Urinary bladder (tissue), 3 donors: ENCODE measurements at regions not wholly inside any gene's neighbourhood (a gene's known extent, or its start where the extent isn't known, plus 50 kb on each side); places are given as distances from the start of the nearest gene placed in this dataset.

ENCODE experiments used
- DNase-seq: peaks from one replicate; pipeline ENCODE4 v3.0.0-alpha.2; 2015; ENCODE audit errors: extremely low spot score
- H3K27ac ChIP-seq: one replicate; pipeline ENCODE4 v1.5.1; 2013; ENCODE audit warnings: low read depth, mild to moderate bottlenecking, moderate library complexity
- H3K36me3 ChIP-seq: one replicate; pipeline ENCODE4 v1.6.1; 2013; ENCODE audit warnings: mild to moderate bottlenecking, moderate library complexity; ENCODE audit not compliant: insufficient read depth
- H3K4me1 ChIP-seq: one replicate; pipeline ENCODE4 v1.6.1; 2013; ENCODE audit warnings: mild to moderate bottlenecking, moderate library complexity; ENCODE audit not compliant: insufficient read depth
- H3K4me3 ChIP-seq: one replicate; pipeline ENCODE4 v1.5.1; 2013; ENCODE audit warnings: low read depth, low read length
- WGBS: extraction: QIAGEN DNeasy Blood & Tissue Kit; methylation state at CpG from one replicate; pipeline ENCODE4 v1.1.7; 2013; 5-methylcytosine and 5-hydroxymethylcytosine counted together
- donor health status: healthy with polysubstance abuse.
- donor health status: healthy.

GRCh38 chr4:145338568-145338967 is 143.1 kb upstream of the SMAD1 start:
- WGBS, result 78% methylated on average over 3 of the region's 3 CpGs
- Histone ChIP-seq H3K4me1 (no peaks in the 10 kb centered on the region), H3K4me3 (no peak overlapping the region), H3K27ac (no peak overlapping the region), H3K36me3 (no peaks in the 10 kb centered on the region)
- no peak for DNase-seq

- no peaks in the 10 kb centered on the region for H3K4me1 ChIP-seq
- H3K4me3 ChIP-seq, result no peak overlapping the region
- H3K27ac ChIP-seq, result no peak overlapping the region
- whole genome bisulfite sequencing, result 95% methylated on average over 2 of the region's 2 CpGs
- no peak for DNase-seq
- H3K36me3 ChIP-seq, result no peaks in the 10 kb centered on the region
Observed at GRCh38 chr4:145337391-145337790, 144.3 kb upstream of the SMAD1 start.

GRCh38 chr4:145333786-145334185 is 147.9 kb upstream of the SMAD1 start:
- no peaks in the 10 kb centered on the region for H3K36me3 ChIP-seq
- DNase-seq, result no peak
- no peaks in the 10 kb centered on the region for H3K4me1 ChIP-seq
- no peak overlapping the region for H3K4me3 ChIP-seq
- WGBS, result 89% methylated on average over 3 of the region's 3 CpGs
- H3K27ac ChIP-seq, result no peak overlapping the region

GRCh38 chr4:145326491-145326890 is 146.1 kb upstream of the OTUD4 start:
- no peak for DNase-seq
- WGBS, result 76% methylated on average over 2 of the region's 2 CpGs
- no peaks in the 10 kb centered on the region for H3K4me1 ChIP-seq
- no peaks in the 10 kb centered on the region for H3K36me3 ChIP-seq
- H3K27ac ChIP-seq, result no peak overlapping the region
- H3K4me3 ChIP-seq, result no peak overlapping the region

- Histone ChIP-seq H3K36me3 (no peaks in the 10 kb centered on the region), H3K4me3 (no peak overlapping the region), H3K27ac (no peak overlapping the region), H3K4me1 (no peaks in the 10 kb centered on the region)
- WGBS, result 81% methylated on average over 8 of the region's 8 CpGs
- no peak for DNase-seq
Observed at GRCh38 chr4:145324161-145324560, 143.8 kb upstream of the OTUD4 start.

GRCh38 chr4:145320294-145320693 is 139.9 kb upstream of the OTUD4 start:
- H3K27ac ChIP-seq, result no peak overlapping the region
- WGBS, result 39% methylated on average over 5 of the region's 5 CpGs
- no peaks in the 10 kb centered on the region for H3K4me1 ChIP-seq
- no peak for DNase-seq
- H3K4me3 ChIP-seq, result no peak overlapping the region
- no peaks in the 10 kb centered on the region for H3K36me3 ChIP-seq

- WGBS, result 75% methylated on average over 2 of the region's 2 CpGs
- Histone ChIP-seq H3K36me3 (no peaks in the 10 kb centered on the region), H3K27ac (no peak overlapping the region), H3K4me3 (no peak overlapping the region), H3K4me1 (no peaks in the 10 kb centered on the region)
- DNase-seq, result no peak
Observed at GRCh38 chr4:145319751-145320150, 139.4 kb upstream of the OTUD4 start.

- no peak for DNase-seq
- no peak overlapping the region for H3K4me3 ChIP-seq
- WGBS, result 91% methylated on average over 2 of the region's 2 CpGs
- no peaks in the 10 kb centered on the region for H3K36me3 ChIP-seq
- no peaks in the 10 kb centered on the region for H3K4me1 ChIP-seq
- H3K27ac ChIP-seq, result no peak overlapping the region
Observed at GRCh38 chr4:145316897-145317574, 136.6 kb upstream of the OTUD4 start.

- H3K36me3 ChIP-seq, result no peaks in the 10 kb centered on the region
- DNase-seq, result no peak
- H3K4me3 ChIP-seq, result no peak overlapping the region
- H3K27ac ChIP-seq, result no peak overlapping the region
- H3K4me1 ChIP-seq, result no peaks in the 10 kb centered on the region
Observed at GRCh38 chr4:145315811-145316225, 135.4 kb upstream of the OTUD4 start.

GRCh38 chr4:145308598-145308997 is 128.2 kb upstream of the OTUD4 start:
- WGBS, result 64% methylated on average over 3 of the region's 3 CpGs
- H3K36me3 ChIP-seq, result no peaks in the 10 kb centered on the region
- H3K4me1 ChIP-seq, result no peaks in the 10 kb centered on the region
- H3K4me3 ChIP-seq, result no peak overlapping the region
- DNase-seq, result no peak
- H3K27ac ChIP-seq, result no peak overlapping the region

- Histone ChIP-seq H3K27ac (no peak overlapping the region), H3K36me3 (no peaks in the 10 kb centered on the region), H3K4me3 (no peak overlapping the region), H3K4me1 (no peaks in the 10 kb centered on the region)
- WGBS, result 74% methylated on average over 4 of the region's 4 CpGs
- DNase-seq, result no peak
Observed at GRCh38 chr4:145307763-145308430, 127.5 kb upstream of the OTUD4 start.

GRCh38 chr4:145307120-145307519 is 126.7 kb upstream of the OTUD4 start:
- WGBS, result 55% methylated on average over 1 of the region's 1 CpG
- H3K4me1 ChIP-seq, result no peaks in the 10 kb centered on the region
- DNase-seq, result no peak
- no peak overlapping the region for H3K27ac ChIP-seq
- no peak overlapping the region for H3K4me3 ChIP-seq
- H3K36me3 ChIP-seq, result no peaks in the 10 kb centered on the region

- no peak overlapping the region for H3K4me3 ChIP-seq
- no peak overlapping the region for H3K27ac ChIP-seq
- WGBS, result 84% methylated on average over 3 of the region's 3 CpGs
- no peak for DNase-seq
- no peaks in the 10 kb centered on the region for H3K36me3 ChIP-seq
- no peaks in the 10 kb centered on the region for H3K4me1 ChIP-seq
Observed at GRCh38 chr4:145302725-145303124, 122.3 kb upstream of the OTUD4 start.

- no peak for DNase-seq
- no peaks in the 10 kb centered on the region for H3K36me3 ChIP-seq
- H3K4me3 ChIP-seq, result no peak overlapping the region
- no peaks in the 10 kb centered on the region for H3K4me1 ChIP-seq
- WGBS, result 97% methylated on average over 4 of the region's 4 CpGs
- no peak overlapping the region for H3K27ac ChIP-seq
Observed at GRCh38 chr4:145301386-145302080, 121.1 kb upstream of the OTUD4 start.
